ENCODE measurements at regions not wholly inside any gene's neighbourhood (a gene's known extent, or its start where the extent isn't known, plus 50 kb on each side); places are given as distances from the start of the nearest gene placed in this dataset.

DNA sequence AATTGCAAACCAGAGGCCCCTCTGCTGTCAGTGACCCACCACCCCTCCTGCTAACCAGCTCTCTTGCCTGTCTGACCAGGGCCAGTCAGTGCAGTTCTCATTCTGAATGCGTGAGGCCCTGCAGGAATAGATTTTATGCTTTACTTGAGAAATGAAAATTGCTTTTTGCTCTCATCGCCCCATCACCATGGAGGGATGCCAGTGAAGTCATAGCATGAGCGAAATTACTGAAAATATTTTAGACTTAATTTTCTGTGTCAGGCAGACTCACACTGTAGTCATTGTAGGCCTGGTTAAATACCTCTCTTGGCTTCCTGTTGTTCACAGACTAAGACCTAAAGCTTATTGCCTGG lies 490.5 kb upstream of the CDH5 start:
- DNase-seq (ENCODE audit: low spot score) (no peak), ATAC-seq (no peak)
- intact Hi-C loops (cut with DNase I) = no loop called here

GRCh38 chr16:65875381-65876055 lies 491.0 kb upstream of the CDH5 start:
- ATAC-seq (no peak), DNase-seq (ENCODE audit: low spot score) (no peak)
- intact Hi-C loops (cut with DNase I) = no loop called here

- intact Hi-C loops (cut with DNase I) = no loop called here
- DNase-seq (ENCODE audit: low spot score) (no peak), ATAC-seq (no peak)
Observed at GRCh38 chr16:65869261-65869660, 497.2 kb upstream of the CDH5 start.

DNA sequence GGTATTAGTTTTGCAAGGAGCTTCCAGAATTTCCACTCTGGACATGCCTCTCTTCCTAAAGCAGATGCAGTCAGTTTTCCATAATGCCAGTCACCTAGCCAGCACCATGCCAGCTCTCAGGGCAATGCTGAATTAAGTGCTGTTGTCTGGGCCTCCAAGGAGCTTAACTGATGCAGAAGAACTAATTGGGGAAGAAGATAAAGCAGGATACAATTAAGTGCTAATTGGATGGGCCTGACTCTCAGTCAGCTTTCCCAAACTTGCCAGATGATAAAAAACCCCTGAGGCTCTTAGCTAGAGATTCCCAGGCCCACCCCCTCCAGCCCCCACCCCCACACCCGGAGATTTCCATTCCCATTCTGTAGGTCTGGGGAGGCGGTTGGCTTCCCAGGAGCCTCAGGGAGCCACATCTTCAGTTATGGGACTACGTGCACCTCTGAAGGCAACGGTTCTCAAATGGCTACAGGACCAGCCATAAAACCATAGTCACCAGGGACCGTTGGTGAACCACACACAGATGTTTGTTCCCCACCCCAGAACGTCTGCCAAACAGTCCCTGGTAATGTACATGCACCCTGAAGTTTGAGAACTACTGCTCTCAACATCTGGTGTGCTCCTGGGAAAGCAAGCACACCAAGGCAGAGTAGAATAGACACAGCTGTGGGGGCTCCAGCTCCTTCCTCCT lies 499.1 kb upstream of the CDH5 start:
- DNase-seq (ENCODE audit: low spot score) (no peak), ATAC-seq (no peak)
- intact Hi-C loops (cut with DNase I) = no loop called here

DNA sequence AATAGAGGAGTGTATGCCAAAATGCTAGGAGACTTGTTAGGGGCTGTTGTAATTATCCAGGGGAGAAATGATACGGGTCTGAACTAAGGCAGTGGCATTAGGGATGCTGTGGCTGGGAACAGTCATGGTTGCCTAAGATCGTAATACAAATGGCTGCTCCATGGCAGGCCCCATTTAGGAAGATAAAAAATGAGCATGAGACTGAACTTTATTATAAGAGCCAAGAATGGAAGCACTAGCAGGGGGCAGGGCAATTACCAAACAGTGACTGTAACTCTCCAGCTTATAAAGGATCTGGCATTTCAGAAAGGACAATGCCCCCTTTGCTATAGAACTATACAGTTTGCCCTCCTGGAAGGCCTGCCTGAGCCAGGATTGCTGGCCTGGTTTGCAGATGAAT lies 503.3 kb upstream of the CDH5 start:
- ATAC-seq (no peak), DNase-seq (ENCODE audit: low spot score) (no peak)
- intact Hi-C loops (cut with DNase I) = no loop called here

- ATAC-seq (no peak), DNase-seq (ENCODE audit: low spot score) (no peak)
- intact Hi-C loops (cut with DNase I) = no loop called here
Observed at GRCh38 chr16:65861131-65861731, 505.3 kb upstream of the CDH5 start.

DNA sequence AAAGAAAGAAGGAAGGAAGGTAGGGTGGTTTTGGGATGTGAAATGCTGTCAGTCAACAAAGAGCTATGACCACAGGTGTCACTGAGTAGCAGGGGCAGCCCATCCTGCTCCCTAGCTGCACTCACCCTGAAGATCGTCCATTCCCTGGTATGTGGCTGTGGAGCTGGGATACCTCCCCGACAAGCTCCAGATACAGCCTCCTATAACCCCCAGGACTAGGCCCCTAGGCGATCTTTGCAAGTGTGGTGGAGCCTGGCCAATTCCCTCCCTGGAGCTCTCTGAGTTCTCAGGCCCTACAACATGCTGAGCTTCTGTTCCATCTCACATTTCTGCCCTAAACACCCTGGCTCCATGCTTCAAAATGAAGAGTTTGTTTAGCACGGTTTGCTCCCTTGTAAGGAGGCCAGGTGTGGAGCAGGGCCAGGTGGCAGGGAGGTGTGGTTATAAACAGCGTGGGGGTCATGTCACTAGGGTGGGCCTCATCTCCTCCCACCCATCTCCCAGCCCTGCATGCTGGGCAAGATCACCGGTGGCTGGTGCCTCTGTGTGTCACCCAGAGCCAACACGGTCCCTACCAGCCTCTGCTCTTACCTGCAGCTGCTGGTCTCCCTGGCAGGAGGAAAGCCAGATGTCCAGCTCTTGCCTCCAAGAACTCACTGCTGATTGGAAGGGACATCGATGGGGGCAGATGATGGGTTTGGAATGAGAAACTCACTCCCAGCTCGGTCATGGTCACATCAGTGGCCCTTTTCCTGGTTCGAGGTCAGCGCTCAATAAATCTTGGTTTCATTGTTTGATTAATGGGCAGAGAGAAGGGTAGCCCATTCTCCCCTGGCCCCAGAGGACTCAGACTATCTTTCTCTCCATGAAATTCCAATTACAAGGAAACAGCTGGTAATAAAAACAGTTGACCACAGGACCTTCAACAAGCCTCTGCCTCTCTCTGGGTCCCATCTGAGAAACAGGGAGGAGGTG lies 511.0 kb upstream of the CDH5 start:
- ATAC-seq (no peak), DNase-seq (ENCODE audit: low spot score) (no peak)
- intact Hi-C loops (cut with DNase I) = no loop called here

DNA sequence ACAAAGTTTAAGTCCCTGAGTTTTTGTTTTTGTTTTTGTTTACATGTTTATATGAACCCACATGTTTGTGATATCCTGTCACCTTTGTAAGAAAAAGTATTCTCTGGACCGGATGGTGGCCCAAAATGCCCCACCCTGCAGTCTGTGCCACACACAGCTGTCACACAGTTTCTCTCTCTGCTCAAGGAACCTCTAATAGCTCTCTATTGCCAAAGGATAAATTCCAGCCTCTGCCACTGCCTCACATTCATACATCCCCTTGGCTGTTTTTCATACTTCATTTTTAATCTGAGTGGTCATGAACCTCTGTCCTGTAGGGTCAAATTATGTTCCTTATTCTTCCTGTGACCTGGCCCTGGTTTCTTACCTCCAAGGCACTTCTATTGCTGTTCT lies 520.3 kb upstream of the CDH5 start:
- ATAC-seq (no peak), DNase-seq (ENCODE audit: low spot score) (no peak)
- intact Hi-C loops (cut with DNase I) = no loop called here

- DNase-seq (ENCODE audit: low spot score) = no peak
- intact Hi-C loops (cut with DNase I) = no loop called here
- ATAC-seq = peak; percentile 38
Observed at GRCh38 chr16:65845466-65846209, 520.9 kb upstream of the CDH5 start.

DNA sequence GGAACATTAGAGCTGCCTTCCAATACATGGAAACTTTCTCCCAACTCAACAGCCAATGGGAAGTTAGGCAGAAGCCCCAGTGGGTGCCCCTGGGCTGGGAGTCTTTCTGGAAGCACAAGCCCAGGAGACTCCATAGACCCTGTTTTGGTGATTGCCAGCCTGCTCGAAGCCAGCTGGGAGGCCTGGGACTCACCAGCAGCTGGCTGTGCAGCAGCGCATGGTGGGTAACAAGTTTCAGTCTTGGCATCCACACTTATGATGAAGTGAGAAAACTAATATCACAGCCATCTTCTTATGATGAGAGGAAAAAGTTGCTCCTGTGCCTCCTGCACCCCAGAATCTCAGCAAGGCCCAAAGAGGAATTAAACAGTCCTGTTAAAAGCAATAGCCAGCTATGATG lies 522.5 kb upstream of the CDH5 start:
- DNase-seq (ENCODE audit: low spot score) (no peak), ATAC-seq (no peak)
- intact Hi-C loops (cut with DNase I) = no loop called here

DNA sequence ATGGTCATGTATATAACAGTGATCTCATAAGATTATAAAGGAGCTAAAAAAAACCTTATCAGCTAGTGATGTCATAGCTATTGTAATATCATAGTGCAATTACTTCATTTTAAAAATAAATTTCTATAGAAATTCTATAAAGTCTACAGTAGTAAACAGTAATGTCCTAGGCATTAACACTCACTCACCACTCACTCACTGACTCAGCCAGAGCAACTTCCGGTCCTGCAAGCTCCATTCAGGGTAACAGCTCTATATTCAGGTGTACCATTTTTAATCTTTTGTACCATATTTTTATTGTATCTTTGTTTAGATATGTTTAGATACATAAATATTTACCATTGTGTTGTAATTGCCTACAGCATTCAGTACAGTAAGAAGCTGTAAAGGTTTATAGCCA lies 524.4 kb upstream of the CDH5 start:
- no peak for DNase-seq (ENCODE audit: low spot score)
- no peak for ATAC-seq
- intact Hi-C loops (cut with DNase I) = no loop called here

DNA sequence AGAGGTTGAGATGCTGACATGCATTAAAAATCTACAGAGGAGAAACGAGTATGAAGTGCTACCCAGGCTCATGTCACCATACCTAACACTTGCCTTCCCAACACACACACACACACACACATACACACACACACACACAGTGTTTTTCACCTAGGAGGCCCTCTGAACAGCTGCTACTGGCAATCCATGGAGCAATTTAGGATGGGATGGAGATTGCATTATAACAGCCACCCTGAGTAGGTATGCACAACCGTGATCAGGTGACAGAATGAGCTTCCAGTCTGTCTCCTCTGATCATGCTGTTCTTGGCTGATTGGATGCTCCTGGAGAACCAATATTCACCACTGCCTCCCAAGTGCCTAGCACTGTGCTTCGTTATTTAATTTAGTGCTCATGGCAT lies 528.5 kb upstream of the CDH5 start:
- DNase-seq (ENCODE audit: low spot score) (no peak), ATAC-seq (no peak)
- intact Hi-C loops (cut with DNase I) = no loop called here

DNA sequence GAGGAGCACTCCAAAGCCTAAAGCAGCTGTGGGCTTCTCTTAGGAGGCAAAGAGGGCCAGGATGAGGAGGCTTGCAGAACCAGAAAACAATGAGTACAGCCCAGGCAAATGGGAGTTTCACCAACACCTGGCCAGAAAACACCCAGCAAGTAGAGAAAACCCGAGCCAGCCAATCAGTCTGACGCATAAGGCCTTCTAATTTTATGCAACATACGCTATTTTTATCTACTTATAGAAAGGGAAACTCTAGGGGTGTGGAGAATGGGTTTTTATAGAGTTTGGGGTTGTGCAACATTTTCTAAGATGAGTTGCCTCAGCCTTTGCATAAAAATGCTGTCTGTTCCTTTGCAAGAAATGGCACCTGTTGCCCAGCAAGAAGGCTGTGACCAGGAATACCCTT lies 529.0 kb upstream of the CDH5 start:
- DNase-seq (ENCODE audit: low spot score) = no peak
- intact Hi-C loops (cut with DNase I) = no loop called here
- no peak for ATAC-seq

DNA sequence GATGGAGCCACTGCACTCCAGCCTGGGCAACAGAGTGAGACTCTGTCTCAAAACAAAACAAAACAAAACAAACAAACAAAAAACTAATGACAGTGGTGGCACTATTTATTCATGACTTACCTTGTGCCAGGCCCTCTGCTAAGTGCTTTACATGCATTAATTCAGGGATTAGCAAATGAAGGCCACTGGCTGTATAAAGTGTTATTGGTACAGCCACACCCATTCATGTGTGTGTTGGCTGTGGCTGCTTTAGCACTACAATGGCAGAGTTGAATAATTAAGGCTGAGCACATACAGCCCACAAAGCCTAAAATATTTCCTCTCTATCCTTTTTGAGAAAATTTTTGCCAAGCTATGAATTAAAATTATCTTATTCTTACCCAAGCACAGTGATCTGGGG lies 531.8 kb upstream of the CDH5 start:
- ATAC-seq (no peak), DNase-seq (ENCODE audit: low spot score) (no peak)
- intact Hi-C loops (cut with DNase I) = no loop called here

DNA sequence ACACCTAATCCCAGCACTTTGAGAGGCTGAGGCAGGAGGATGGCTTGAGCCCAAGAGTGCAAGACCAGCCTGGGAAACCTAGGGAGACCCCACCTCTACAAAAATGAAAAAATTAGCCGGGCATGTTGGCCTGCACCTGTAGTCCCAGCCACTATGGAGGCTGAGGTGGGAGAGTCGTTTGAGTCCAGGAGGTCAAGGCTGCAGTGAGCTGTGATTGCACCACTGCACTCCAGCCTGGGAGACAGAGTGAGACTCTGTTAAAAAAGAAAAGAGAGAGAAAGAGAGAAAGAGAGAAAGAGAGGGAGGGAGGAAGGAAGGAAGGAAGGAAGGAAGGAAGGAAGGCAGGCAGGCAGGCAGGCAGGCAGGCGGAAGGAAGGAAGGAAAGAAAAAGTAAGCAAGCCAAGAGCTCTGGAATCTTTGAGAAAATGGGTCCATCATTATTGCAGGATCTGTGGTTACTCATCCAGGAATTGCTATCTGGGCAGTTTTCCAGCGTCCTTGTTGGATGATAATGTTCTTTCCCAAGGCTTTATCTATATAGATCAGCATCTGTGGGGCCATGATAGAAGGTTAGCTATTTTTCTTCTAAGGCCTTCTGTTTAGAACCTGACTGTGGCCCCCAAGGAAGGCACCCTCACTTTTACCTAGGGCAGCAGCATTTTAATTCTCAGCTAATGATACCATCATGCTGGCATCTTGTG lies 533.2 kb upstream of the CDH5 start:
- no peak for ATAC-seq
- no peak for DNase-seq (ENCODE audit: low spot score)
- intact Hi-C loops (cut with DNase I) = no loop called here

DNA sequence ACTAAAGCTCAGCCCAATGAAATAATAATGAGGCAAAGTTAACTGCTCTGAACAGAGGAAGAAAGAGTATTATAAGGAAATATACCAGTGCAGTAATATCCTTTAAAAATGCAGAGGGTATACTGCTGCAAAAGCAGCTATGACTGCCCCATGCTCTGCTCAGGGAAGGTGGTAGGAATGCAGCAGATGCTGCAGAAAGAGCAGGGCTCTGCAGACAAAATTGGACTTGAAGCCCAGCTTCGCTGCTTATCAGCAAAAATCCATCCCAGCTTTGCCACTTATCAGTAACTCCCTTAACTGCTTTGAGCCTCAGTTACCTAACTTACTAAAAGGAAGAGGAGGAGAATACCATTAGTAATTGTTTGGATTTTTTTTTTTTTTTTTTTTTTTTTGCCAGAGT lies 533.8 kb upstream of the CDH5 start:
- no peak for ATAC-seq
- DNase-seq (ENCODE audit: low spot score) = no peak
- intact Hi-C loops (cut with DNase I) = no loop called here

- intact Hi-C loops (cut with DNase I) = no loop called here
- DNase-seq (ENCODE audit: low spot score) (no peak), ATAC-seq (no peak)
Observed at GRCh38 chr16:65831903-65832666, 534.4 kb upstream of the CDH5 start.

DNA sequence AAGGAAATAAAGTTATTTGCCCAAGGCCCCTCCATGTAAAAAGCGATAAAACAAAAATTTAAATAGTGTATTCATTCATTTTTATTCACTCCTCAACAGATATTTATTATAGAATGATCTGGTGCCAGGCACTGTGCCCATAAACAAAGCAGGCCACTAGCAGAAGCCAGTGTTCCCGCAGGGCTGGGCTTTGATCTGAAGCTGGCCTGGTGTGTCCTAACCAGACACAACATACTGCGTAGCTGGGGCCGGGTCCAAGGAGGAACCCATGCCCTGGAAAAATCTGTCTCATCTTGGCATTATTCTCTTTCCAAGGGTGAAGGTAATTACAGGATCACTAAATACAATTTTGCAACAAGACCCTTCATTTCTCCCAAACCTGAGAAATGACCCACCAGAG lies 537.4 kb upstream of the CDH5 start:
- DNase-seq (ENCODE audit: low spot score) (no peak), ATAC-seq (no peak)
- intact Hi-C loops (cut with DNase I) = no loop called here

Data from sciatic nerve (tissue), 2 donors.